AG08395 (cell line): ENCODE measurements at regions not wholly inside any gene's neighbourhood (a gene's known extent, or its start where the extent isn't known, plus 50 kb on each side); places are given as distances from the start of the nearest gene placed in this dataset.
A peak's percentile ranks its signal among the peaks of the same experiment; 100 is the strongest.

Experiments
- DNase-seq: peaks from one replicate; pipeline ENCODE4 v3.0.0; 2012; ENCODE audit warnings: mixed read lengths, low spot score

- no peak for DNase-seq
Measured at GRCh38 chr16:48892893-48893292, 282.9 kb upstream of the N4BP1 start.

- DNase-seq, result no peak
Measured at GRCh38 chr16:48887646-48888210, 277.7 kb upstream of the N4BP1 start.

GRCh38 chr16:48885471-48885870 is 275.5 kb upstream of the N4BP1 start:
- no peak for DNase-seq

GRCh38 chr16:48881272-48881671 is 271.3 kb upstream of the N4BP1 start:
- no peak for DNase-seq

GRCh38 chr16:48879223-48880122 is 269.5 kb upstream of the N4BP1 start:
- no peak for DNase-seq

- DNase-seq, result no peak
Measured at GRCh38 chr16:48877946-48878345, 268.0 kb upstream of the N4BP1 start.

GRCh38 chr16:48870141-48870540 is 260.2 kb upstream of the N4BP1 start:
- DNase-seq, result no peak

GRCh38 chr16:48865520-48865919 is 255.5 kb upstream of the N4BP1 start:
- DNase-seq, result no peak

- DNase-seq, result no peak
Measured at GRCh38 chr16:48864055-48864454, 254.1 kb upstream of the N4BP1 start.

GRCh38 chr16:48862087-48862532 is 252.1 kb upstream of the N4BP1 start:
- DNase-seq, result peak; percentile 60

- no peak for DNase-seq
Measured at GRCh38 chr16:48860341-48860740, 250.4 kb upstream of the N4BP1 start.

- no peak for DNase-seq
Measured at GRCh38 chr16:48852951-48853350, 243.0 kb upstream of the N4BP1 start.

- DNase-seq, result no peak
Measured at GRCh38 chr16:48852458-48852857, 242.5 kb upstream of the N4BP1 start.

GRCh38 chr16:48850097-48850770 is 240.3 kb upstream of the N4BP1 start:
- DNase-seq, result no peak

- no peak for DNase-seq
Measured at GRCh38 chr16:48846277-48846676, 236.3 kb upstream of the N4BP1 start.

GRCh38 chr16:48845261-48845660 is 235.3 kb upstream of the N4BP1 start:
- no peak for DNase-seq

GRCh38 chr16:48838349-48838748 is 228.4 kb upstream of the N4BP1 start:
- no peak for DNase-seq

- DNase-seq, result no peak
Measured at GRCh38 chr16:48836636-48837035, 226.7 kb upstream of the N4BP1 start.

- no peak for DNase-seq
Measured at GRCh38 chr16:48836067-48836466, 226.1 kb upstream of the N4BP1 start.

- DNase-seq, result no peak
Measured at GRCh38 chr16:48834576-48834975, 224.6 kb upstream of the N4BP1 start.

GRCh38 chr16:48833461-48833860 is 223.5 kb upstream of the N4BP1 start:
- DNase-seq, result no peak

GRCh38 chr16:48831076-48831722 is 221.2 kb upstream of the N4BP1 start:
- no peak for DNase-seq
